Subcutaneous abdominal adipose tissue (tissue), 5 donors: ENCODE measurements at regions not wholly inside any gene's neighbourhood (a gene's known extent, or its start where the extent isn't known, plus 50 kb on each side); places are given as distances from the start of the nearest gene placed in this dataset.

ENCODE experiments used
- H3K27ac ChIP-seq: one replicate; pipeline ENCODE4 v1.7.0; 2013; ENCODE audit warnings: low read depth, mild to moderate bottlenecking, inconsistent platforms, low read length, moderate library complexity
- H3K27me3 ChIP-seq, 5 donors: one replicate each; pipeline ENCODE4 v1.7.0; 2013; ENCODE audit warnings: low read length in 5 of 5, inconsistent platforms in 1 of 5; ENCODE audit not compliant: control insufficient read depth in 5 of 5, insufficient read depth in 4 of 5
- H3K36me3 ChIP-seq, 5 donors: one replicate each; pipeline ENCODE4 v1.7.0; 2013; ENCODE audit warnings: low read length in 5 of 5; ENCODE audit not compliant: control insufficient read depth in 5 of 5, insufficient read depth in 5 of 5
- H3K4me1 ChIP-seq, 5 donors: one replicate each; pipeline ENCODE4 v1.7.0; 2013; ENCODE audit warnings: low read length in 5 of 5, mild to moderate bottlenecking in 3 of 5, moderate library complexity in 1 of 5; ENCODE audit not compliant: control insufficient read depth in 5 of 5, insufficient read depth in 5 of 5
- H3K4me3 ChIP-seq, 5 donors: one replicate each; pipeline ENCODE4 v1.7.0; 2013; ENCODE audit warnings: low read length in 5 of 5, low read depth in 1 of 5
- H3K9ac ChIP-seq, 5 donors: one replicate each; pipeline ENCODE4 v1.7.0; 2013; ENCODE audit warnings: low read length in 5 of 5, mild to moderate bottlenecking in 4 of 5, moderate library complexity in 3 of 5
- H3K9me3 ChIP-seq, 5 donors: one replicate each; pipeline ENCODE4 v1.7.0; 2013; ENCODE audit warnings: low read length in 5 of 5; ENCODE audit not compliant: control insufficient read depth in 5 of 5
- donor health status: healthy.
- donor health status: healthy.
- donor health status: healthy.
- donor health status: healthy.
- donor health status: healthy.

DNA sequence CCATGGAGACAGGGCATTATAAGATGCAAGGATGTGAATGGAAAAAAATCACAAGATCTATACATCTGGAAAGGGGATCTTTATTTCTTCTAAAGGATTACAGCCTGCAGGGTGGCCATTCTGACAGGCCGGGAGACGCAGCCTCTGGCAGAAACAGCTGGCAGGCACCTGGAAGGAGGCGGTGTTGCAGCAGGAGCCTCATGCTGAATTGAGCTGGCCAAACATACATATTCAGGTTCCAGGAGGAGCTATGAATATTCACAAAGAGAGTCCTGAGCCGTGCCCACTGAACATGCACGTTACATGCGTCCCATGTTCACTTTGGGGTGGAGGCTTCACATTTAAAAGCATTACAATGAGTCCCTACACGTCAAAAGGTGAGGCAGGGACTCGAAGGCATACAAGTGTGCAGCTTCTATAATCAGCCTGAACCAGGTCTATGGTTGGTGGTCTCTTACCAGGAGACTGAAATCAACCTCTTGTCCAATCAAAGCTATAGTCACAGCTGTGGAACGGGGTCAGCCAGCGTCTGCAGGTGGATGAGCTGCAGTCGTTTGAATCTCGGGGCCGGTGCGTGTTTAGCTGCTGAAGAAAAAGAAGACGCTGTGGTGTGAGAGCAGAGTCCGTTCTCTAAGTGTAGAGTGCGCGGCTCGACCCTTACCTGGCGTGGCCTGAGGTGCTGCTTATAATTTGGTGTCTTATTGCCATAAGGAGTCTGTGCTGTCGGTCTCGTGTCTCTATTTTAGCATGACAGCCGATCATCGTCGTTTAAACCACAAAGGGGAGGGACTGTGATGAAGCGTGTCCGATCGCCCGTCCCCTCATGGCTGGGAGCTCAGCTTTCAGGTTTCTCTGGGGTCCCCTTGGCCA lies 183.0 kb downstream of the ETS2 start:
- peaks cover 0 to 23% (median 7%) of the 10 kb centered on the region in 5 donors for H3K27me3 ChIP-seq
- peaks cover 12 to 78% (median 47%) of the 10 kb centered on the region in 5 donors for H3K4me1 ChIP-seq

DNA sequence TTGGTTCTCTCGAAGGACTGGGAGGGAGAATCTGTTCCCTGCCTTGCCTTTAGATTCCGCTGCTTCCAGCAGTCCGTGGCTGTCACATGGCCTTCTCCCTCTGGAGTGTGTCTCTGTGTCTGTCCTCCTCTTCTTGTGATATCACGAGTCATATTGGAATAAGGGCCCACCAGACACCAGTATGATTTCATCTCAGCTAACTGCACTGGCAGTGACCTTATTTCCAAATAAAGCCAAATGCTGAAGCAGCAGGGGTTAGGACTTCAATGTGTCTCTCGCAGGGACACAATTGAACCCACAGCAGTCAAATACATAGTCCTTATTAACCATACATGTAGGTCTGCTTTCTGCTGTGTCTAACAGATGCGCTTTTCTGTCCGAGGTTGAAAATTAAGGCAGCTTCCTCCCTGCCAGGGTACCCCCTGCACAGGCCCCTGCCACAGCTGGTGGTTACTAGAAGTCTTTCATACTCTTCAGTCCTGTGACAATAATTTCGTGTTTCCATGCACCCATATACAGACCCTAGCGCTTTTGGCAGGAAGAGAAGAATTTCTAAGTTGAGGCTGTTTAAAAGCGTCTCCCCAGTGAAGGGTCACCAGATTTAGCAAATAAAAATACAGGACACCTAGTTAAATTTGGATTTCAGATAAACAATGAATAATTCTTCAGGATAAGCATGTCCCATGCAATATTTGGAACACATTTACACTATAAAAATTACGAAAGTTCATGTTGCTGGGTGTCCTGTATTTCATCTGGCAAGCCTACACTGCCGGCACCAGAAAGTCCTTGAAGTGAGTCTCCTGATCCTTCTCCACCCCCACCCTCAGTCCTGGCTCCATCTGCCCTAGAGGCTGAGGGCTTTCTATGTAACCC lies 182.1 kb downstream of the ETS2 start:
- H3K27me3 ChIP-seq: peaks cover 0 to 23% (median 9%) of the 10 kb centered on the region in 5 donors
- H3K27ac ChIP-seq: no peak overlapping the region
- no peaks in the 10 kb centered on the region for H3K9me3 ChIP-seq
- H3K4me3 ChIP-seq: no peak overlapping the region
- H3K4me1 ChIP-seq: peaks cover 10 to 69% (median 39%) of the 10 kb centered on the region in 5 donors
- no peaks in the 10 kb centered on the region for H3K36me3 ChIP-seq
- no peak overlapping the region for H3K9ac ChIP-seq

More for the DNA sequence above, 183.0 kb downstream of the ETS2 start:
- no peak overlapping the region for H3K4me3 ChIP-seq
- no peaks in the 10 kb centered on the region for H3K36me3 ChIP-seq
- no peaks in the 10 kb centered on the region for H3K9me3 ChIP-seq
- H3K9ac ChIP-seq: no peak overlapping the region
- no peak overlapping the region for H3K27ac ChIP-seq

DNA sequence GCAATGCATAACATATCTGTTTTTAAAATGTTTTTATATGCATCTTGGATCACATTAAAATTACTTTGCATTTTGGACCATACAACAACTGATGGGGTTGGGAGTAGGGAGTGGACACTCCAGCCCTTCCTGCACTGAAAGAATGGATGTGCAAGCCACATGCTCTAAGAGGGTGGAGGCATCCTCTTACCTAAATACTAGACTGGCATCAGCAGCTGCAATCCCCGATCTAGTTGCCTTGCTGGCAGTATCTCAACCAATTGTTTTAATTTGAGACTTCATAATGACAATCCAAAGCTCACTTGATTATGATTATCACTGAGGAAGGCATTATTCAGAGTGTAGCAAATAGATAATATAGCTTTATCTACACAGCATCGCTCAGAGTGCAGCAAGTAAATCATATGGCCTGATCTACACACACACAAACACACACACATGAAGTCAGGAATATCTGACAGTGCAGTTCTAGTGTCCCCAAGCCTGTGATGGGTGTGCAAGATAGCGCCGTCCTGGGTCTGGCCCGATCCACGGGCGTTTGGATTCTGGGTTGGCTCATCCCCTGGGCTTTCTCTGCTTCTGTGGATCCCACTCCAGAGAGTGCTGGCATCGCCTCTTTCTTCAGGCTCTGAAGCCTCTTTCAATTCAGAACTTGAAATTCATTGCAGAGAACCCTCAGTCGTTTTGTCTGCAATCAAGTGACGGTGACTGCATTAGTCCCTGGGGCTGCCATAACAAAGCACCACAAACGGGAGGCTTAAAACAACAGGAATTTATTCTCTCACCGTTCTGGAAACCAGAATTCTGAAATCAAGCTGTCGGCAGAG lies 181.3 kb downstream of the ETS2 start:
- Histone ChIP-seq H3K36me3 (no peaks in the 10 kb centered on the region), H3K4me3 (no peak overlapping the region), H3K27me3 (peaks cover 0 to 23% (median 9%) of the 10 kb centered on the region in 5 donors), H3K9ac (no peak overlapping the region), H3K9me3 (no peaks in the 10 kb centered on the region), H3K27ac (no peak overlapping the region), H3K4me1 (peaks cover 7 to 61% (median 30%) of the 10 kb centered on the region in 5 donors)

DNA sequence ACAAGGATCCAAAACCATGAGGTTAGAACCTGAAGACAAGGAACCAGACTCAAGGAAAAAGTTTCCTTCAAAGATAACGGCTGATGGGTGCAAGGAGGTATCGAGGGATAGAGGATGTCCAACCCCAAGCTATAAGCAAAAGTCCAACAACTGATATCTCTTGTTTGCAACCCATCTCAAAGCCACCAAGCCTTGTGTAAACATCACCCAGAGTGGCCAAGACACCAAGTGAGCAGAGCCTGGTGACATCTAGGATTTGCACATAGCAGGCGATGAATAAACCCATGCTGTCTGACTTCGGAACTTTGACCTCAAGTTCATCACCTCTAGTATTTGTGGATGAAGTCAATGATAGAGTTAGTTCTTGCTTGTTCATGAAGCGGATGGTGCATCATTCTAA lies 180.7 kb downstream of the ETS2 start:
- Histone ChIP-seq H3K27ac (no peak overlapping the region), H3K9me3 (no peaks in the 10 kb centered on the region), H3K9ac (no peak overlapping the region), H3K36me3 (no peaks in the 10 kb centered on the region), H3K4me3 (no peak overlapping the region), H3K4me1 (peaks cover 7 to 54% (median 26%) of the 10 kb centered on the region in 5 donors), H3K27me3 (peaks cover 0 to 23% (median 9%) of the 10 kb centered on the region in 5 donors)

DNA sequence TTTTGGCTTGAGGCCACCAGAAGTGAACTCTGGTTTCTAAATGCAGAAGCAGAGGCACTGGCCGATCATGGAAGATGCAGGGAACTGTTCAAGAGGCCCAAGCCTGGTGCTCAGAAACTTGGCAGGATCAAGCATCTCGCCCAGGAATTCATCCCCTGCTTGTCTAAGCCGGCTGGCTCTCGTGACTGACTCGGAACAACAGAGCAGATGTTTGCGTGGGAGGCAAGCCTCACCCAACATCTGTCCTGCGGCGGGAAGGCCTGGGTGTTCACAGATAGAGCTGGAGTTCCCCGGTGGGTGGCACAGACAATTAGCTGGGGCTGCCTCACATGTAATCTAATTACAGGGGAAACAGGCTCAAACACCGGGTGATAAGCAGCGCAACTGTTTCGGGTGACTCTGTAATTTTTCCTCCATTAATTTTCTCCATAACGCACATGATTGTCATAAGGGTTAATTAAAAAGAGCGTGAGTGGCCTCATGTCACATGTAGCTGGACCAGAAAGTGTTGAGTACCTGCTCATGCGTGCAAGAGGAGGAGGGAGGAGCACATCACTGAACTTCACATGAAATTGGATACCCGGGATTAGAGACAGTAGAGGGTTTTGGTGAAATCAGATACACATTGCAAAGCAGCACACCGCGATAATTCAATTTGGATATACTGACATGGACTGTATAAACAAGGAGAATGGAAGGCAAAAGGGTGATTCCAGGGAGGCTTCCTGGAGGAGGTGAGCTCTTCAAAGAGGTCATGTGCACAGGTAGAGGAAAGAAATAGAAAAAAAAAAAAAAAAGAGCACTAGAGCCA lies 180.0 kb downstream of the ETS2 start:
- H3K36me3 ChIP-seq: no peaks in the 10 kb centered on the region
- no peak overlapping the region for H3K27ac ChIP-seq
- H3K9me3 ChIP-seq: no peaks in the 10 kb centered on the region
- H3K9ac ChIP-seq: no peak overlapping the region
- peaks cover 0 to 23% (median 9%) of the 10 kb centered on the region in 5 donors for H3K27me3 ChIP-seq
- H3K4me1 ChIP-seq: peaks cover 7 to 49% (median 26%) of the 10 kb centered on the region in 5 donors
- no peak overlapping the region for H3K4me3 ChIP-seq

DNA sequence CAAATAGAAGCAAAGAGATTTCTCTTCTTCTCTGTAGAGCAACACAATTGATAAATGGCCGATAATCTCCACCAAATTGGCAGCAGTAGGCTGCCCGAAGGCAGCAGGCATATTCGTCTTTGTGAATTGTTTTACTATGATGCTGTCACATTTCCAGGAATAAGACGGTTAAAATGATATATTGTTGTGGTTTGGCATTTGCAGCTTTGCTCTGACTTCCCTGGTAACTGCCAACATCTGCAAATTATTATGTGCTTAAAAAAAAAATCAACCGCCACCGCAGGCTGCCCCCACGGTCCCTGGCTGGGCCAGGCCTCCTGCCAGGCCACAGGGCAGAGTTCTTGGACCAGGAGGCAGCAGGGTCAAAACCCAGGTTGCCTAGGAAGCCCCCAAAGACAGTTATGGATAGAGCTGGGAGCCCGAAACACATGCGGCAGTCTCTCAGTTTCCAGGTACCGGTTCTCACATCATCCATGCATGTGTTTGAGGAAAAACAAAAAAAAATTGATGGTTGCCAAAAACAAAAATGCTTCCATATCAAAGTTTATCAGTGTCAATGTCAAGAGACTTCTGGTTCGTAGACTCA lies 179.3 kb downstream of the ETS2 start:
- Histone ChIP-seq H3K9me3 (no peaks in the 10 kb centered on the region), H3K4me3 (no peak overlapping the region), H3K27ac (no peak overlapping the region), H3K36me3 (no peaks in the 10 kb centered on the region), H3K4me1 (peaks cover 7 to 42% (median 21%) of the 10 kb centered on the region in 5 donors), H3K9ac (no peak overlapping the region), H3K27me3 (peaks cover 0 to 23% (median 12%) of the 10 kb centered on the region in 5 donors)

DNA sequence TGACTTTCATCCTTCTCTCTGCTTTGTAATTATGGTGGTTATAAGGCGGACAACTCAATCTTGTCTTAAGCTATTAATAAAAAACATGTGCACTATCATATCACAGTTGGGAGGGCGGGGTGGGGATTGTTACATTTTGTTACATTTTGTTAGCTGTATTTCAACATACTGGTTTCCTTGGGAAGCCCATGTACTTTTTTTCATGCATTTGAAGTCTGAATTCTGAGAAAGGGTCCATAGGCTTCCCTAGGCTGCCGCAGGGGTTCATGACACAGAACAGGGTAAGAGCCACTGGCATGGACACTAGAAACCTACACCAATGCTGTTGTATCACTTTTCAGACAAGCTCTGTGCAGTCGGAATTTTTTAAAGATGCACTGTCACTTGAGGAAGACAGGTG lies 178.8 kb downstream of the ETS2 start:
- H3K4me3 ChIP-seq: no peak overlapping the region
- no peaks in the 10 kb centered on the region for H3K36me3 ChIP-seq
- H3K9me3 ChIP-seq: no peaks in the 10 kb centered on the region
- peaks cover 0 to 21% (median 9%) of the 10 kb centered on the region in 5 donors for H3K27me3 ChIP-seq
- H3K27ac ChIP-seq: no peak overlapping the region
- no peak overlapping the region for H3K9ac ChIP-seq
- H3K4me1 ChIP-seq: peaks cover 7 to 37% (median 16%) of the 10 kb centered on the region in 5 donors

DNA sequence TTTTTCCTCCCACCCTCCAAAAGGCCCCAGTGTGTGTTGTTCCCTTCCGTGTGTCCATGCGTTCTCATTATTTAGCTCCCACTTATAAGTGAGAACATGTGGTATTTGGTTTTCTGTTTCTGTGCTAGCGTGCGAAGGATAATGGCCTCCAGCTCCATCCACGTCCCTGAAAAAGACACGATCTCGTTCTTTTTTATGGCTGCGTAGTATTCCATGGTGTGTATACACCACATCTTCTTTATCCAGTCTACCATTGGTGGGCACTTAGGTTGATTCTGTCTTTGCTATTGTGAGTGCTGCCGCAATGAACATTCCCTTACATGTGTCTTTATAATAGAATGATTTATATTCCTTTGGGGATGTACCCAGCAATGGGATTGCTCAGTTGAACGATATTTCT lies 177.8 kb downstream of the ETS2 start:
- Histone ChIP-seq H3K27ac (no peak overlapping the region), H3K4me1 (peaks cover 7 to 35% (median 16%) of the 10 kb centered on the region in 5 donors), H3K9ac (no peak overlapping the region), H3K4me3 (no peak overlapping the region), H3K36me3 (no peaks in the 10 kb centered on the region), H3K9me3 (no peaks in the 10 kb centered on the region), H3K27me3 (peaks cover 0 to 17% (median 5%) of the 10 kb centered on the region in 5 donors)
